Heart left ventricle (tissue), 16 donors: ENCODE measurements at regions not wholly inside any gene's neighbourhood (a gene's known extent, or its start where the extent isn't known, plus 50 kb on each side); places are given as distances from the start of the nearest gene placed in this dataset.

Experiments
- ATAC-seq, 4 donors: fragments of 200-7000 bp; cut with Tn5 transposase; one replicate each; pipeline ENCODE4 v1.9.1; 2020 to 2022; ENCODE audit warnings: moderate library complexity in 4 of 4, mild to moderate bottlenecking in 3 of 4, moderate number of reproducible peaks in 1 of 4
- DNase-seq, 5 donors: peaks; one replicate each; pipeline ENCODE4 v3.0.0-alpha.2; 2020
- H3K27ac ChIP-seq, 12 donors: fragments of 200-600 bp; sonication (generic) in 4 of 12; one replicate each; pipeline versions ENCODE4 v1.5.0 to v1.8.0; 2016 to 2022; ENCODE audit warnings: mild to moderate bottlenecking in 2 of 12
- H3K27me3 ChIP-seq, 9 donors: fragments of 200-600 bp; sonication (generic) in 2 of 9; one replicate each; pipeline versions ENCODE4 v1.5.1 to v1.8.0; 2016 to 2022; ENCODE audit warnings: mild to moderate bottlenecking in 3 of 9
- H3K36me3 ChIP-seq, 9 donors: fragments of 200-600 bp; sonication (generic) in 2 of 9; one replicate each; pipeline versions ENCODE4 v1.5.0 to v1.8.0; 2018 to 2022; ENCODE audit warnings: mild to moderate bottlenecking in 2 of 9
- H3K4me1 ChIP-seq, 12 donors: fragments of 200-600 bp; sonication (generic) in 4 of 12; one replicate each; pipeline versions ENCODE4 v1.5.0 to v1.8.0; 2016 to 2022; ENCODE audit warnings: mild to moderate bottlenecking in 3 of 12
- H3K4me3 ChIP-seq, 12 donors: fragments of 200-600 bp; sonication (generic) in 4 of 12; one replicate each; pipeline versions ENCODE4 v1.5.0 to v1.8.0; 2017 to 2022; ENCODE audit warnings: mild to moderate bottlenecking in 9 of 12, moderate library complexity in 4 of 12
- H3K9me3 ChIP-seq, 12 donors: fragments of 200-600 bp; sonication (generic) in 4 of 12; one replicate each; pipeline versions ENCODE4 v1.5.0 to v1.8.0; 2016 to 2022; ENCODE audit warnings: mild to moderate bottlenecking in 1 of 12
- CTCF ChIP-seq, 12 donors: fragments of 200-600 bp; sonication (generic) in 4 of 12; IDR thresholded peaks; one replicate each; pipeline versions ENCODE4 v1.5.0 to v1.8.0; 2018 to 2022; ENCODE audit warnings: antibody characterized with exemption in 12 of 12, mild to moderate bottlenecking in 5 of 12
- POLR2A ChIP-seq, 2 donors: fragments of 450-650 bp; IDR thresholded peaks; one replicate each; pipeline ENCODE4 v1.6.1; 2017; ENCODE audit warnings: antibody characterized with exemption in 2 of 2, mild to moderate bottlenecking in 2 of 2, moderate library complexity in 2 of 2
- WGBS, 4 donors: extraction: QIAGEN DNeasy Blood & Tissue Kit in 2 of 4; methylation state at CpG; one replicate each; pipeline versions ENCODE4 v1.1.5 to v1.1.7; 2013 to 2018; 5-methylcytosine and 5-hydroxymethylcytosine counted together
- intact Hi-C, 10 donors: fragments of 100-400 bp; cut with DNase I; formaldehyde crosslinking; loops; one replicate each; pipeline versions ENCODE4 v1.11.1 to v1.14.2; 2022
- donor health status: ischemic (EF 13 %, LVEDD 7.1; RV severe dilation, severe dysfunction).
- donor health status: healthy with polysubstance abuse.
- donor health status: DM: no; HTN: yes; CAD: no.
- donor health status: DM: no; HTN: no; CAD: no.
- donor health status: ischemic (EF 25% LVEDD 6.9; RV normal size, moderate dysfunction).
- donor health status: ischemic (EF 25% LVEDD 5.7; RV mildly dilated, moderate dysfunction).
- donor health status: healthy.
- donor health status: DM: yes; HTN: yes; CAD: no.
- donor health status: ischemic (EF 35%, LVEDD 5.7; RV mildly dilated, moderate dysfunction).
- donor health status: nonischemic (EF 11% LVEDD 7.7; RV severe dilation, severe dysfunction).
- donor health status: DM: yes; HTN: yes; CAD: no.
- donor health status: PGD.
- donor health status: ischemic (EF 29% LVEDD 5.4; RV normal size, mild dysfunction).
- donor health status: nonischemic (EF 23%, LVEDD 6.1; RV moderate dilation, normal function).

GRCh38 chr2:145935016-145935415, 1415.1 kb upstream of the ZEB2 start:
- Histone ChIP-seq H3K4me3 (no peak overlapping the region), H3K27me3 (no peaks in the 10 kb centered on the region), H3K4me1 (no peaks in the 10 kb centered on the region), H3K36me3 (no peaks in the 10 kb centered on the region), H3K27ac (no peak overlapping the region), H3K9me3 (no peaks in the 10 kb centered on the region)
- TF ChIP-seq POLR2A (IDR thresholded peaks at IDR 0.05) (no peak), CTCF (IDR thresholded peaks at IDR 0.05) (no peak)
- intact Hi-C loops, result no loop called here
- ATAC-seq, result no peak
- WGBS, 4 donors, result 73 to 80% (median 76%) methylated on average over 4 of the region's 4 CpGs
- DNase-seq, result no peak

GRCh38 chr2:145931781-145932395, 1412.0 kb upstream of the ZEB2 start:
- H3K36me3 ChIP-seq, result no peaks in the 10 kb centered on the region
- 64 to 68% (median 65%) methylated on average over 2 of the region's 2 CpGs for WGBS, 4 donors
- no peak overlapping the region for H3K4me3 ChIP-seq
- no peak overlapping the region for H3K27ac ChIP-seq
- H3K9me3 ChIP-seq, result no peaks in the 10 kb centered on the region
- intact Hi-C loops, result no loop called here
- TF ChIP-seq CTCF (IDR thresholded peaks at IDR 0.05) (no peak), POLR2A (IDR thresholded peaks at IDR 0.05) (no peak)
- no peak for ATAC-seq
- no peaks in the 10 kb centered on the region for H3K27me3 ChIP-seq
- no peak for DNase-seq
- no peaks in the 10 kb centered on the region for H3K4me1 ChIP-seq

GRCh38 chr2:145930318-145930717, 1410.4 kb upstream of the ZEB2 start:
- DNase-seq, result no peak
- Histone ChIP-seq H3K27me3 (no peaks in the 10 kb centered on the region), H3K9me3 (no peaks in the 10 kb centered on the region), H3K27ac (no peak overlapping the region), H3K36me3 (no peaks in the 10 kb centered on the region), H3K4me3 (no peak overlapping the region), H3K4me1 (no peaks in the 10 kb centered on the region)
- TF ChIP-seq CTCF (IDR thresholded peaks at IDR 0.05) (no peak), POLR2A (IDR thresholded peaks at IDR 0.05) (no peak)
- intact Hi-C loops, result no loop called here
- no peak for ATAC-seq
- WGBS, 4 donors, result 24 to 30% (median 28%) methylated on average over 2 of the region's 2 CpGs

- TF ChIP-seq CTCF (IDR thresholded peaks at IDR 0.05), result no peak
- no peak for TF ChIP-seq POLR2A (IDR thresholded peaks at IDR 0.05)
- DNase-seq (no peak), ATAC-seq (no peak)
- 50 to 72% (median 60%) methylated on average over 5 of the region's 5 CpGs for WGBS, 4 donors
- no peaks in the 10 kb centered on the region for H3K4me1 ChIP-seq
- no peaks in the 10 kb centered on the region for H3K27me3 ChIP-seq
- no peaks in the 10 kb centered on the region for H3K9me3 ChIP-seq
- no peaks in the 10 kb centered on the region for H3K36me3 ChIP-seq
- H3K4me3 ChIP-seq, result no peak overlapping the region
- no peak overlapping the region for H3K27ac ChIP-seq
- intact Hi-C loops, result no loop called here
Measured at GRCh38 chr2:145927131-145927950, 1407.4 kb upstream of the ZEB2 start.
